Suprapubic skin (tissue), 4 donors: ENCODE measurements at regions not wholly inside any gene's neighbourhood (a gene's known extent, or its start where the extent isn't known, plus 50 kb on each side); places are given as distances from the start of the nearest gene placed in this dataset.
A peak's percentile ranks its signal among the peaks of the same experiment; 100 is the strongest.
"Not testable (repeated sequence)": the region's sequence is repeated elsewhere in the genome, so short reads cannot be mapped to it uniquely, and the experiment has no call there.

Source experiments
- DNase-seq, 2 donors: peaks; one replicate each; pipeline ENCODE4 v3.0.0-alpha.2; 2019; ENCODE audit warnings: low spot score in 2 of 2
- H3K27ac ChIP-seq: fragments of 200-600 bp; sonication (generic); one replicate; pipeline ENCODE4 v1.5.1; 2019
- H3K27me3 ChIP-seq: fragments of 200-600 bp; sonication (generic); one replicate; pipeline ENCODE4 v1.5.1; 2019
- H3K36me3 ChIP-seq: fragments of 200-600 bp; sonication (generic); one replicate; pipeline ENCODE4 v1.5.1; 2019
- H3K4me1 ChIP-seq: fragments of 200-600 bp; sonication (generic); one replicate; pipeline ENCODE4 v1.5.1; 2019
- H3K4me3 ChIP-seq: fragments of 200-600 bp; sonication (generic); one replicate; pipeline ENCODE4 v1.5.1; 2019; ENCODE audit warnings: mild to moderate bottlenecking
- H3K9me3 ChIP-seq: fragments of 200-600 bp; sonication (generic); one replicate; pipeline ENCODE4 v1.5.1; 2019
- EP300 ChIP-seq: sonication (generic); formaldehyde crosslinking; IDR thresholded peaks from one replicate; pipeline ENCODE4 v1.6.1; 2017; ENCODE audit warnings: antibody characterized with exemption
- POLR2A ChIP-seq, 2 donors: fragments of 450-650 bp; IDR thresholded peaks; one replicate each; pipeline ENCODE4 v1.6.1; 2017; ENCODE audit warnings: antibody characterized with exemption in 2 of 2, mild to moderate bottlenecking in 2 of 2, moderate library complexity in 2 of 2
- POLR2AphosphoS5 ChIP-seq, 3 donors: sonication (generic); formaldehyde crosslinking; IDR thresholded peaks; one replicate each; pipeline ENCODE4 v1.6.1; 2017; ENCODE audit warnings: antibody characterized with exemption in 3 of 3
- WGBS: methylation state at CpG from one replicate; pipeline ENCODE4 v1.1.5; 2018; 5-methylcytosine and 5-hydroxymethylcytosine counted together
- TF ChIP-seq, protein P1 (sequence below), 2 donors: fragments of 200-600 bp in 1 of 2; fragments of 450-650 bp in 1 of 2; sonication (generic) in 1 of 2; IDR thresholded peaks; one replicate each; pipeline ENCODE4 v1.5.1; 2016 to 2019; ENCODE audit warnings: antibody characterized with exemption in 2 of 2, mild to moderate bottlenecking in 1 of 2, moderate library complexity in 1 of 2

GRCh38 chr11:49499117-49499516 is 290.7 kb upstream of the FOLH1 start:
- H3K36me3 ChIP-seq = no peaks in the 10 kb centered on the region
- peaks cover 9% of the 10 kb centered on the region for H3K9me3 ChIP-seq
- WGBS = 83% methylated on average over 3 of the region's 3 CpGs

GRCh38 chr11:49505231-49505630 is 296.8 kb upstream of the FOLH1 start:
- H3K4me1 ChIP-seq = no peaks in the 10 kb centered on the region
- no peak for TF ChIP-seq POLR2AphosphoS5 (IDR thresholded peaks at IDR 0.05)
- H3K27me3 ChIP-seq = no peaks in the 10 kb centered on the region
- no peak for DNase-seq
- H3K27ac ChIP-seq = no peak overlapping the region
- H3K4me3 ChIP-seq = no peak overlapping the region
- H3K9me3 ChIP-seq = peaks cover 4% of the 10 kb centered on the region
- H3K36me3 ChIP-seq = no peaks in the 10 kb centered on the region

More at GRCh38 chr11:49499117-49499516, 290.7 kb upstream of the FOLH1 start:
- H3K4me1 ChIP-seq = no peaks in the 10 kb centered on the region
- no peaks in the 10 kb centered on the region for H3K27me3 ChIP-seq
- no peak overlapping the region for H3K4me3 ChIP-seq
- DNase-seq = no peak
- no peak overlapping the region for H3K27ac ChIP-seq
- TF ChIP-seq POLR2AphosphoS5 (IDR thresholded peaks at IDR 0.05) = no peak

- H3K4me1 ChIP-seq, H3K36me3 ChIP-seq, H3K9me3 ChIP-seq, H3K27ac ChIP-seq, DNase-seq, H3K27me3 ChIP-seq, H3K4me3 ChIP-seq: not testable (repeated sequence)
- TF ChIP-seq, protein P1, sequence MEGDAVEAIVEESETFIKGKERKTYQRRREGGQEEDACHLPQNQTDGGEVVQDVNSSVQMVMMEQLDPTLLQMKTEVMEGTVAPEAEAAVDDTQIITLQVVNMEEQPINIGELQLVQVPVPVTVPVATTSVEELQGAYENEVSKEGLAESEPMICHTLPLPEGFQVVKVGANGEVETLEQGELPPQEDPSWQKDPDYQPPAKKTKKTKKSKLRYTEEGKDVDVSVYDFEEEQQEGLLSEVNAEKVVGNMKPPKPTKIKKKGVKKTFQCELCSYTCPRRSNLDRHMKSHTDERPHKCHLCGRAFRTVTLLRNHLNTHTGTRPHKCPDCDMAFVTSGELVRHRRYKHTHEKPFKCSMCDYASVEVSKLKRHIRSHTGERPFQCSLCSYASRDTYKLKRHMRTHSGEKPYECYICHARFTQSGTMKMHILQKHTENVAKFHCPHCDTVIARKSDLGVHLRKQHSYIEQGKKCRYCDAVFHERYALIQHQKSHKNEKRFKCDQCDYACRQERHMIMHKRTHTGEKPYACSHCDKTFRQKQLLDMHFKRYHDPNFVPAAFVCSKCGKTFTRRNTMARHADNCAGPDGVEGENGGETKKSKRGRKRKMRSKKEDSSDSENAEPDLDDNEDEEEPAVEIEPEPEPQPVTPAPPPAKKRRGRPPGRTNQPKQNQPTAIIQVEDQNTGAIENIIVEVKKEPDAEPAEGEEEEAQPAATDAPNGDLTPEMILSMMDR (IDR thresholded peaks at IDR 0.05) = peak in 1 of 2 donors; percentile 55
- 32% methylated on average over 1 of the region's 1 CpG for WGBS
Observed at GRCh38 chr11:49526240-49526829, 317.9 kb upstream of the FOLH1 start.

GRCh38 chr11:49533204-49533603 is 324.8 kb upstream of the FOLH1 start:
- Histone ChIP-seq H3K36me3 (no peaks in the 10 kb centered on the region), H3K4me3 (no peak overlapping the region), H3K27me3 (no peaks in the 10 kb centered on the region), H3K27ac (no peak overlapping the region), H3K4me1 (no peaks in the 10 kb centered on the region), H3K9me3 (no peaks in the 10 kb centered on the region)
- no peak for DNase-seq
- TF ChIP-seq POLR2AphosphoS5 (IDR thresholded peaks at IDR 0.05) (no peak), POLR2A (IDR thresholded peaks at IDR 0.05) (no peak), EP300 (no peak)
- TF ChIP-seq, protein P1 (IDR thresholded peaks at IDR 0.05) = no peak

- not testable (repeated sequence) for DNase-seq, H3K36me3 ChIP-seq, H3K4me3 ChIP-seq, H3K4me1 ChIP-seq, H3K27ac ChIP-seq, H3K27me3 ChIP-seq, H3K9me3 ChIP-seq
- 85% methylated on average over 4 of the region's 4 CpGs for WGBS
Observed at GRCh38 chr11:49538927-49539326, 330.5 kb upstream of the FOLH1 start.

- not testable (repeated sequence) for DNase-seq, H3K4me3 ChIP-seq, H3K27ac ChIP-seq, H3K4me1 ChIP-seq, H3K36me3 ChIP-seq, H3K9me3 ChIP-seq
- H3K27me3 ChIP-seq = peaks cover 15% of the 10 kb centered on the region
- 8% methylated on average over 42 of the region's 42 CpGs for WGBS
Observed at GRCh38 chr11:49558261-49558847, 350.0 kb upstream of the FOLH1 start.

DNA sequence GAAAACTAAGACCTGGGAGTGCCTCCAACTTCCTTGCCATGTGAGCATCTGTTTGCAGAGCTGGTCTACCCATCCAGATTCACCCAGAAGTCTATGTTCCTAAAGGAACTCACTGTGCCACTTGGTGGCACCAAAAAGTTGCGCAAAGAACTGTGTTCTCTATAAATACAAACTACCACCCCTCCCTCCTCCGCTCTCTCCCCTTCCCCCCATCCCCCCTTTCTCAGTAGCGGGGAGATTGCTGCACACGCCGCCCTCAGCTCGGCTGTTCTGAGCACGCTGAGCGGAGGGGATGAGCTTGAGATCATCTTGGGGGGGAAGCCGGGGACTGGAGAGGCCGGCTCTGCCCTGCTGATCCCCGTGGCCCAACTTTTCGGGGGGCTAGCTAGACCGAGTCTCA is 352.2 kb upstream of the FOLH1 start:
- peaks cover 15% of the 10 kb centered on the region for H3K27me3 ChIP-seq
- not testable (repeated sequence) for H3K36me3 ChIP-seq, DNase-seq, H3K9me3 ChIP-seq, H3K4me1 ChIP-seq, H3K27ac ChIP-seq, H3K4me3 ChIP-seq
- WGBS = 5% methylated on average over 13 of the region's 13 CpGs

DNA sequence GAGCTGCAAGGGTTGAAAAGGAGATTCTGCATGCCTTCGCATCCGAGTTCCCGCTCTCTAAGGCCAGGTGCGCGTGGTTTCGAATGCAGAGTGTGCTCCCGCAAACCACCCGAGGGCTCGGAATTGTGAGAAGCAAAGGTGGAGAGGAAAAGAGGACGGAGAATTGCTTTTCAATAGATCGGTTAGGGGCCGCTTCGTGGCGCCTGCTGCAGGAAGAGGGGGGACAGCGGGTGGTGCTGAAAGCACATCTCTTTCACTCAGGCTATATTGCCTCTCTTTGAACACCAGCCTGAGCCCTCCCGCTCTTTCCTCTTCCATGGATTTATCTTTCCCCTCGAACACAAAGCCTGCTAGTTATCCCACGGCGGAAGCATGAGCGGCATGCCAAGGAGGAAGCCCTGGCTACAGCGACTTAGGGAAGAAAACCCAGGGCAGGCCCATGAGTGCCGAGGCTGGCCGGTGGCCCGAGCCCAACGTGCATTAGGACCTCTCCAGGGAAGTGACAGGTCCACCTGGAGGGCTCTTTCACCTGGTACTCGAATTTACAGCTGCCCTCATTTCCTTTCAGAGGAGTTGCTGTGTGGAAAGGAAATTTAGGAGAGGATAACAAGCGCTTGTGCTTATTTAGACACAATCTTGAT is 353.0 kb upstream of the FOLH1 start:
- WGBS = 8% methylated on average over 17 of the region's 27 CpGs

DNA sequence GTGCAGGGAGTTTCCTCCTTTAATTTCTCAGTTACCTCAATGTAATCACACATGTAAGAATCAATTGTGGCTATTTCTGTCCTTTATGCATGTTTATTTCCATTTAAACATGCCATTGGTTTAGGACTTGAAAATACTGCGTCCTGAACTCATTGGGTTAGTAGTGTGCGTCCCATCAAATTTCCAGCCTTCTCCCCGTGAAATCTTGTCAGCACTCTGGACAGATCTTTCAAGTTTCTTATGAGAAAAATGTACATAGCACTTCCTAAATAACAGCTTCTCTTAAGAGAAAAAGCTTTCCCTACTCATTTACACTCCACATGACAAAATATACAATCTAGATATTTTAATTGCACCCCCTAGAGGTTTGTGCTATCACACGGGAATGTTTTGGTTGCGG is 353.9 kb upstream of the FOLH1 start:
- not testable (repeated sequence) for H3K9me3 ChIP-seq, H3K4me3 ChIP-seq, H3K27ac ChIP-seq, H3K4me1 ChIP-seq, H3K36me3 ChIP-seq, DNase-seq
- WGBS = 75% methylated on average over 5 of the region's 5 CpGs
- H3K27me3 ChIP-seq = peaks cover 15% of the 10 kb centered on the region

More for the DNA sequence above, 353.0 kb upstream of the FOLH1 start:
- not testable (repeated sequence) for H3K27ac ChIP-seq, H3K4me1 ChIP-seq, H3K9me3 ChIP-seq, H3K4me3 ChIP-seq, H3K36me3 ChIP-seq, DNase-seq
- H3K27me3 ChIP-seq = peaks cover 15% of the 10 kb centered on the region

GRCh38 chr11:49579492-49579891 is 371.1 kb upstream of the FOLH1 start:
- not testable (repeated sequence) for H3K9me3 ChIP-seq, H3K27ac ChIP-seq, DNase-seq, H3K4me3 ChIP-seq, H3K27me3 ChIP-seq, H3K4me1 ChIP-seq, H3K36me3 ChIP-seq
- WGBS = 55% methylated on average over 4 of the region's 4 CpGs

GRCh38 chr11:49585495-49585894 is 366.7 kb upstream of the OR4C13 start:
- DNase-seq, H3K27me3 ChIP-seq, H3K4me1 ChIP-seq, H3K4me3 ChIP-seq, H3K36me3 ChIP-seq, H3K27ac ChIP-seq, H3K9me3 ChIP-seq: not testable (repeated sequence)
- 57% methylated on average over 2 of the region's 2 CpGs for WGBS

GRCh38 chr11:49608892-49609291 is 343.3 kb upstream of the OR4C13 start:
- DNase-seq, H3K27ac ChIP-seq, H3K9me3 ChIP-seq, H3K4me1 ChIP-seq, H3K4me3 ChIP-seq, H3K27me3 ChIP-seq, H3K36me3 ChIP-seq: not testable (repeated sequence)
